ENCODE measurements at regions not wholly inside any gene's neighbourhood (a gene's known extent, or its start where the extent isn't known, plus 50 kb on each side); places are given as distances from the start of the nearest gene placed in this dataset.

DNA sequence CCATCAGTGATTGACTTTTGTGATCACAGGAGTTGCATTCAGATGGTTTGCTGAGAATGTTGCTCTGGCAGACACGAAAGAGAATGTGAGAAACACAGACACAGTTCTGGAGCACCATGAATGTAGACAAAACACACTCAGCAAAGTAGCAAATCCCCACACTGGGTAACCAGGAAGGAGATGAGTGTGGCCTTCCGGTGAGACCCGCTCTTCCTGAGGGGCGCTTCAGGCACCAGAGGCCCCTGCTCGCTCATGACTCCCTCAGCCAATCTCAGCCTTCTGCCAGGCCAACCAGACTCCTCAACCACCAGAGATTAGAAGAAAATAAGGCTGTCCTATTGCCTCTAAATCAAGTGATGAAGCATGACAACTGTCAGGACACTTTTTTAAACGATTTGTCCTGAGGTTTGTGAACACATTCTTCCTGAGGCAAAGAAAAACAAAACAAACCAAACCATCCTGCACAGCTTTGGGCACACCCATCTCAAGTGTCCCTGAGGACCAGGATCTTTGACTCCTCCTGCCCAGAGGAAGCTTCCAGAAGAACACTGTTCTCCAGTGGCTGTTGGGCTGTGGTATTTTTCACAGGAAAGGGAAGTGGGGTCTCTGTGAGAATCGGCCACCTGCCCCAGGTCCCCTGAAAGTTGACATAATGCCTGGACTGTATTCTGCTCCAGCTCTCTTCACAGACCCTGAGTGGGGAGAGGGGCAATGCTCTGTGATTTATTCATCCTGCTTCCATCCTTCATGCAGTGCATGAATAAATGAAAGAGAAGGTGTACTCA, 152.8 kb downstream of the BCL11A start:
- DNase-seq = no peak

DNA sequence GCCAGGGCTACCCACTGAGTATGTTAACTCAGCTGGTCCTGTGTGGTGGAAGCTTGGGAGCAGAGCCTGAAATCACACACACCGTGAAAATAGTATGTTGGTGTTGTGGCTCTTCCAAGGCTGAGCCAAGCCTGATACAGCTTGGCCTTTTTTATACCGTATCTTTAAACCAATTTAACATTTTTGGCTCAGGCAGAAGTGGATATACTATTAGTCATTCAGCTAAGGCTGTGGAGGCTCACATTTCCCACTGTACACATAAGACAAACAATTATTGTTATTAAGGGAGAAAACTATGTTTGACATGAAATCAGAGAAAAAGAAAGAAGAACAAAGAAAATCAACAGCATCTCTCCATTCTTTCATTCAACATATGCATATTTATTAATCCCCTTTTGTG, 159.0 kb downstream of the BCL11A start:
- no peak for DNase-seq

DNA sequence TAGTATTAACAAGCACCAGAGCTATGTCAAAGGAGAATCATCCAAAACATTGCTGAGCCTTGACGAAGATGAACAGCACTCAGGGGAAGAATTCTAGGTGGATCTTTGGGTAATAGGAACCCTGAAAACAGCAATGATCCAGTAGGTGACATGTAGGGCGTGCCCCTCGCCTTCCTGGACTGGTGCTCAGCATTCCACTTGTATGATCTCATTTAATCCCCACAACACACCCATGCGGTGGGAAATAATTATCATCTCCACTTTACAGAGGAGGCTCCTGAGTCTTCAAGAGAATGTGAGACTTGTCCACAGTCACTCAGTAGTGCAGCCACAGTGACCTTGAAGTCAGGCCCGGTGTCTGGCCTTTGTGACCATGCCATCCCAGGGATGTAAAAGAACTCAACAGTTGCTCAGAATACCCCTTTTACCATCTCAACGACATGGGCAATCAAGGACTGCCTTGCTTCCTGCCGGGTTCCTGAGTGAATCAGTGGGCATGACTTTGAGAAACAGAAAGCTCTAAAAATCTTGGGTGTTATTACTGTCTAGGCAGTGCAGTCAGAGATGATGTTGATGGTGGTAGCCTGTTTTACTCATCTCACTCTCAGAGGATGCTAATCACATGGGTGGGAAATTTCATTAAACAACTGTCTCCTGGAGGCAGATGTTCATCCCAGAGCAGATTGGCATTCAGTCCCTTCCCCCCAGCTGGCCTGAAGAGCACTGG, 161.6 kb downstream of the BCL11A start:
- no peak for DNase-seq

DNA sequence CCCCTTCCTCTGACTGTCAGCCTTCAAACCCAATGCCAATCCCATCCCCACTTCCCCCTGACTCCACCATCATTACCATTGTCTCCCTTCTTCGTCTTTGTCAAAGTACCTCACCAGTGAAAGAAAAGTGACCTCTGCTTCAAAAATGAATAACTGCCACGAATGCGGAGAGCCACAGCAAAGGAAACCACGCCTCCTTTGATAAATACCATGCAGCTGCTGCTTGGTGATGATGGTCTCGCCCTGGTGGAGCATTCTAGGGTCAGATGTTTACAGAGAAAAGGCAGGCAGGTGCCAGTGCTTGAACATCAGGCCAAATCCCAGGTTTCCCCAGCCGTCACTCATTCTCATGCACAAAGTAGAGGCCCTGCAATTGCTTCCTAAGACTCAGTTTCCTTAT, 162.2 kb downstream of the BCL11A start:
- no peak for DNase-seq

DNA sequence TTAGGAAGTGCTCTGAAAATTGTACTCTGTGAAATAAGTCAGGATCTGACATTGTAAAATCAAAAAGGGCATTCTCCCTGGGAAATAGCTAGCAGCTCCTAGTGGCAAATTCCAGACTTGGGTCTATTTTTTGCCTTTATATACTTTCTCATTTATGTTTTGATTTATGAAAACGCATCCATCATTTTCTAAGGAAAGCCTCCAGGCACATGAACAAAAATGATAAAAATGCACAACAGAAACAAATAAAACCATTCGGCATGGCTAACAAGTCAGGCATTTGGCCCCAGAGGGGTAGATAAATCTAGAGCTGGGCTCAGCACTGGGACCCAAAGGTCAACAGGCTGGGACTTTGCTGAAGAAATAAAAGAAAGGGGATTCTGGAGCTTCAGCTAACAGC, 167.0 kb downstream of the BCL11A start:
- no peak for DNase-seq

DNA sequence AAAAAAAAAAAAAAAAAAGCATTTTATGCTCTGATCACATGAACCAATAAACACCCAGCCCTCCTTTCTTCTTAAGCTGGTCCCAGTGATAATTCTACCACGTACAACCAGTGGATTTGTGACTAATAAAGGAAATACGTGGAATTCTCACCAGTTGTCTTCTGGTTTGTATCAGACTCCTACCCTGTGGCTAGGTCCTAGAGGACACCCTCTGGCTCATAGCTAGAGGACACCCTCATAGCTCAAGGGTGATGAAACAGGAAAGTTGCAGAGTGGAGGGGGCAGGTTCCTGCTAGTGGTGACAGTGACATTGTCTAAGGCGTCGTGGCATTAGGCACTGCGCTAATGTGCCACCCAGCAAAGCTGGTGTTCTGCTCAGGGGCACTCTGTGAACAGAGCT, 167.8 kb downstream of the BCL11A start:
- DNase-seq = no peak

DNA sequence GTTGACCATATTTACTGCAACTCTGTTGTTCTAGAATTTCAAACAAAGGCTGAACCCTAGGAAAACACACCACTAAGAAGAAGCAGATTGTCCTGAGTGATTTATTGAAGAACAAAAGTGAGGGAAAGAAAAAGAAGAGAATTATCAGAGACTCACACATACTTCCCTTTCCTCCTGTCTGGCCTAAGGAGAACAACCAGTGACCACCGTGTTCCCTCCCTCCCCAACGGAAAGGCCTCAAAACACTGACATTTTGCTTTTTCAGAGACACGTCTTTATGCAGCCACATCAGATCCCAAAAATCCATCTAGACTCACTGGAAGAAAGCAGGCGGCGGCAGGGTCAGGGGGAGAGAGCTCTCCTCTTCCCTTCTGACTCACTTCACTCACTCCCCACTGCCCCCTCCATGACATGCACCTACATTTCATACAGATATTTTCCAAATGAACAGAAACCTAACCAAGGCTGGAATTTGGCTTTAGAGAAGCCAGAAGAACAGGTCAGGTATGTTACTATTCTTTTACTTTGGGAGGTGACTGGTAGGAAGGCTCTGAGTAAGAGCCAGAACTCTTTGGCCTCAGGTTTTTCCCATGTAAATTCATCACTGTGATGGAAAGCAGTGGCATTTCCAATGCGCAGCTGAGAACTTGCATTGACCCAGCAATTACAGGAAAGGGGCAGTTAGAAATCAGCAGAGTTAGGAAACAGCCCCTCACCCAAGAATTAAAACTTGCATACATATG, 169.9 kb downstream of the BCL11A start:
- DNase-seq = no peak

DNA sequence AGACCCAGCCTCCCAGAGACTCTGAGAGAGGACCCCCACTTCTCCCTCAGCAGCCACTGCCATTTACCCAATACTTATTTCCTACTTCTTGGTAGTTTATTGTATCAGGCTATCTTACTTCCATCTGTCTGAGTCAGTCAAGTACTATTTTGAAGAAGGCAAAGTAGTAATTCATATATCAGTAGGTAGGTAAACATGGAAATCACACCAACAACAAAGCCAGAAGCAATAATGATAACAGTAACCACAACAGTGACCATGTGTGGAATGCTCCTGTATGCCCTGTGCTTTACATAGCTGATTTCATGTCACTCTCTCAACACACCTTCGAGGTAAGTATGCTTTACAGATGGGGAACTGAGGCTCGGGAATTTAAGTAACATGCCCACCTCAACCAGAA, 173.0 kb downstream of the BCL11A start:
- no peak for DNase-seq

DNA sequence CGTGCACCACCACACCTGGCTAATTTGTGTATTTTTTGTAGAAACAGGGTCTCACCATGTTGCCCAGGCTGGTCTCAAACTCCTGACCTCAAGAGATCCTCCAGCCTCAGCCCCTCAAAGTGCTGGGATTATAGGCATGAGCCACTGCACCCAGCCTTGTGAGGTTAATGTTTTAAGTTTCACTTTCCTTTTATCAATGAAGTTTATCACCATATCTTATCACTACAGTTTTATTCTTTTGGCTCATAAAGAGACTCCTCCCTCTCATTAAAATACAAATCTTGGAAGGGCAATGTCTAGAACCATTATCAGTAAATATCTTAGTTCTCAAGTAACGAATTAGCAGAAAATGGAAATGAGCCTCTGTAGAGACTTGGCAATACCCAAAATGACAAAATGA, 173.8 kb downstream of the BCL11A start:
- DNase-seq = no peak

DNA sequence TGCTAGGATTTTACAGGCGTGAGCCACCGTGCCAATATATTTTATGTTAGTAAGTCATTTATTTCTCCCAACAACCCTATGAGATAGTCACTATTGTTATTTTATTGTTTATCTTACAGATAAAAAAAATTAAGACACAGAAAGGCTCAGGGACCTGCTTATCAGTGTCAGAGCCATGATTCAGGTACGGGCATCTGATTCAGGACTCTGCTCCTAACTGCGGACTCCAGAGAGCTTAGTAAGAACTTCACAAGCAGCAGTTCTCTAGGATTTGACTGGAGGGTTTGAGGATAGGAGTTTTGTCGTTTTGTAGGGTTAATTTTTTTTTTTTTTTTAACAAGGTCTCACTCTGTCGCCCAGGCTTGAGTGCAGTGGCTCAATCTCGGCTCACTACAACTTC, 174.2 kb downstream of the BCL11A start:
- DNase-seq = no peak

DNA sequence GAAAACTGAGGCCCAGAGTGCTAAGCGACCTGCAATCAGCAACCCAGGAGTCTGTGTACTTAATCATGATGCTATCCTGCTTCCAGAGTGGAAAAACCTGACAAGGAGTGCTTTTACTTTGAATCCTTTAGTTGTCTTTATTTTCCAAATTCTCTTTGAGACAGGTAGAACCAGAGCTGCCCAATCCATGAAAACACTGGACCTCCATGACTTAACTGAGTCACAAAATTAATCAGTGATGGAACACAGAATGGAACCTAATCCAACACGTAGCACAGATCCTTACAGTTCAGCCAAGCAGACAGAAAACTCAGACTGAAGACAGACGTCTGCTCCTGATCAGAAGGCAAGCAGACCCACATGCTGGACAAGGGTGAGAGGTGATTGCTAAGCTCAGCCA, 175.6 kb downstream of the BCL11A start:
- no peak for DNase-seq

DNA sequence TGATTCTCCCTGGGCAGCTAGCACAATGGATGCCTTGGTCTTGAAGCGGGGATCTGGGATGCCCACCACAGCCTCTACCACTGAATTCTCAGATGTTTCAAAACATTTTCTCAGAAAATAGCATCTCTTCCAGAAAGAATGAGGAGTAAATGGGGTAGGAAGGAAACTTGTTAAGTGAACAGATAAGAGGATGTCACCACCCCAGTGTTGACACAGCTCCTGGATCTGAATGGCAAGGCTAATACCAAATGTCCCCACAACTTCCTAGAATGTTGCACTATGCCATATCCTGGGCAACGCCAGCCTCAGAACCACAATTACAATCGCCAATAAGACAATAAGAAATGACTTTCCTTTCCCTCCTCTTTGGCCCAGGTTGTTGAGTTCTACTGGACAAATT, 177.2 kb downstream of the BCL11A start:
- no peak for DNase-seq

DNA sequence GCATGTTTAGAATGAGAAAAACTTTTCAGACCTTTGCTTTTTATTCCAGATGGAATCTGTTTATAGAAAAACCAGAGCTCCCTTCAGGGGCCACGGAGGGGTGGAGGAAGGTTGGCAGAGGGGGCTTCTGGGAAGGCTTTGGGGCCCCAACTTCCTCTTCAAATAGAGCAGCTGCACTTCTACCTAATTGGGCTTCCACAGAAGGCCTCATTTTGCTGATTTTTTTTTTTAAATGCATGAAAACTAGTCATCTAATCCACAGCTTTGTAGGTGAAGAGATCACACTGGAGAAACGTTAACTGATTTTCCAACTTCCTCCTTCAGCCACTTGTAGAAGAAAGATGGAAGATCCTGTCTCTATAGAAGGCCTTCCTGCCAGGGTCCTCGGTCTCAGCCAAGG, 181.8 kb downstream of the BCL11A start:
- no peak for DNase-seq

DNA sequence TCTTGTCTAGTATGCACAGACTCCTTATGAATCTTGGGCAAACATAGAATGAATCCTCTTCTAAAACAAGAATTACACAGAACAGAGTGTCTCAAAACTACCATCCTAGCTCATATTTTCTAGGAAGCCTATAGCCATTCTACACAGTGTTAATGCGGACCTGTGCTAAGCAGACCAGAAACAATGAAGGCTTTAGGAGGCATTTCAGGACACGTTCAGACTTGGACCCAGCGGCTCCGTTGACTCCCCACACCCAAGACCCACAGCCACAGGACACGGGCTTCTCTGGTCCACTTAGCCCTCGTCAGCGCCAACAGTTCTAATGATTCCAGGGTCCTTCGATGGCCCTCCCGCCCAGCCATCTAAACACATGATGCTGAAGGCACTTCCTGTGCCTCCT, 182.2 kb downstream of the BCL11A start:
- DNase-seq = no peak

DNA sequence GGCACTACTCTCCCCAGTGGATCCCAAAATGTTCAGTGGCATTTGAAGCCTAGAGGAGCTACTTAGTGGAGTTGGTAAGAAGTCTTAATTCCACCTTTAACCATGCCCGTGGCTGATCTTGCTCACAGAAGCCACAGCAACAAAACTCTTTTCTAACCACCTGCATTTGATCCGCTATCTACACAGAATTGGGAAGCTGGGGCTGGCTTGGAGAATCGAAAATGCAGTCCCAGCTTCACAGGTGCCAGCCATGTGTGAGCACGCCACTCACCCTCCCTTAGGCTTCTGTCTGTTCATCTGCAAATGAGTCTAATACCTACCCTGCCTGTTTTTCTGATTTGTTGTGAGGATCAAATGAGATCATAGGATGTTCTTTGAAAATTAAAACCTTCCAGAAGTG, 182.6 kb downstream of the BCL11A start:
- no peak for DNase-seq

DNA sequence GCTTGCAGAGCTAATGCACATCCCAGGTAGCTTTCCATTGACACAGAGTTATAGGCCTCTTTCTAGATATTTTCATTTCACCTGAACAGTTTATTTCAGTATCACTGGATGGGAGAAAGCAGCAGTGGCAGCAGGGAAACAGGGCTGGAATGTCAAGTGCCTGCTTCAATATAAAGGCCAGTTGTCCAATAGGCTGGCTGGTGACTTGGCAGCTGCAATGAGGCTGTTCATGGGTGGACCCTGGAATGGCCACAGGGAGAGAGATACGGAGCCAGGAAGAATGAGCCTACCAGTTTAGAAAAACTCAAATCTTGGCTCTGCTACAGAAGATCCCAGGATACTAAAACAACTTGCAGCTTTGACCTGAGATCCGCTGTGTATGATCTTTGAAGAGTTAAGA, 185.0 kb downstream of the BCL11A start:
- DNase-seq = no peak

DNA sequence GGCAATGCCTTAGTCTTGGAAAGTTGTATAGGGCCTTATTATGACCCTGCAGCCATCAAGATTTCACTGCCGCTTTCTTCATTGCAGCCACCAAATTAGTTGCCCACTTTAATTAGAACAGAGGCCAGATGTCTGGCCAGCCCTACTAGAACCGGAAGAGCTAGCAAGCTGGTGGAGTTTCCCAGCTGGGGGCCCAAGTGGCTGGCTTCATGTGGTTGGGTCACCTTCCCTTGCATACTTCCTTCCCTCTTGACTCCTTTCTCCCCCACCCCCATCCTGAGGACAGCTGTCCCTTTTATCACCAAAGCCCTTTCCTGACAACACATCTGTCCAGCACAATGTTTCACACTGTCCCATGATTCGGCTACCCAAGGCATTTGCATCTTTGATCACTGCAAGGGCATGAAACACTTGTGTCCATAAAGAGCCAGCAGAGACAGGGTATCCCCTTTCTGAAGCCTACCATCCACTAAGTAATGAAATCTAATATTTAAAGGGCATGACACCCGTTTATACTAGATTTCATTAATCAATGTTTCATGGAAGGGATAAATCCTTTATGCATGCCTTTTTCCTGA, 187.2 kb downstream of the BCL11A start:
- DNase-seq = no peak

DNA sequence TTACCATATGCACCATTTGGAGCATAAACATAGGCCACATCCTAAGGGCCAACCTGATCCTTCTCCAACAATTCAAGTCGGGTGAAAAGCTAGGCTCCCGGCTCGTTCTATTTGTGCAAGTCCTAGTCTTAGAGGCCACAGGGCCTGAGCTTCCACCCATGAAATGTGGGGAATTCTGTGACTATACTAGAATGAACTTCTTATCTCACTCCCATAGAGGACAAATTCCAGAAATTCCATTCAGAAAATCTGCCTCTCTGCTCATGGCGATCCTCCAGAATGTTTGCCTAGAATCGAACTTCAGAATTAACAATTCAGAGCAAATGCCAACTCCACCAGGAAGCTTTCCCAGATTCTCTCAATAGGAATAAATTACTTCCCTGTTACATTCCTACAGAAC, 187.9 kb downstream of the BCL11A start:
- DNase-seq = no peak

DNA sequence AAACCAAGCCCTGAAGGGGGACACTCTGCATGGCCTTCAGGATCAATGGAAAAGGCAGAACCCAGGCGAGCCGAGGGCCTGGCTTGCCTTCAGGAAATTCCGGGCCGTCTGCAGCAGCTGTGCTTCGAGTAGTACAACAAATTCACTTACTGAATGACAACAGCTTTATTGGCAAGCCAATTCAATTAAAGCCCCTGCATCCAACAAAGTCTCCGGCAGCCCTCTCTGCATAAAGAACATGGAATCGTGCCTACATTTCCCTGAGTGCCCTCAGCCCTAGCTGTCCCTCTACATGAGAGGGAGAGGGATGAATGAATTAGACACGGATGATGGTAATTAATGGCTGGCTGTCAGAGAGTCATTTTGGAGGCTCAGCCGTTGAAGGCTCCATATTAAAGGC, 189.0 kb downstream of the BCL11A start:
- DNase-seq = no peak

DNA sequence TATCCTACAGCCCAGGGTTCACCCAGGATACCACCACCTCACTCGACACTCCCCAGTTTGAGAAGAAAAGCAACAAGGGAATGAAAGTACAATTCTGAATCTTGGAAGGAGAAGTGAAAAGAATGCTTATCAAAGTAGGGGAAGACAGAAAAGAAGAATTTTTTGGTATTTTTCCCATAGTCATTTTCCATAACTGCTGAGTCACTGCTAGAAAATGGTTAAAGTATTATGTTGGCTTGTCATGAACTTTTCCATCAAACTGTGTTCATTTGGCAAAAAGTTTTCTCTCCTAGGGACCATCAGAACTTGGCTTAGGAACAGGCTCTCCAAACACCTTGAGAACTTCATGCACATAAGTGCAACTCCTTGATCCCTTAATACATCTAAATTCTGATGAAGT, 192.0 kb downstream of the BCL11A start:
- DNase-seq = no peak

DNA sequence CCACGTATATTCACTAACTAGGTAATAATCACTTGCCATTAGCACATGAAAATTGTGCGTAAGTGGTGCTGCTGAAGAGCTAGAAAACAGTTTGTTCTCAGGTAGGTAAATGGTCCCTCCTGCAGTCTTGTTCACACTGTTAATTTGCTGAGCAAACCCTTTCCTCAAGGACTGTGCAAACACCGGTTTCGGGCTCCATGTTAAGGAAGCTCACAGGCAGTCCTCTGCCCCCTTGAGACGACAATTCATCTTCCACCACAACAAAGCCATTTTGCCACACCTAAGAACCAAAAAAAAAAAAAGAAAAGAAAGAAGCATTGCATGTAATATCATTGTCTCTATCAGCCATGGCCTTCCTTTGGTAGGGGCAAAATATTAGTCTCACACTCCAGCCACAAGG, 193.9 kb downstream of the BCL11A start:
- no peak for DNase-seq

DNA sequence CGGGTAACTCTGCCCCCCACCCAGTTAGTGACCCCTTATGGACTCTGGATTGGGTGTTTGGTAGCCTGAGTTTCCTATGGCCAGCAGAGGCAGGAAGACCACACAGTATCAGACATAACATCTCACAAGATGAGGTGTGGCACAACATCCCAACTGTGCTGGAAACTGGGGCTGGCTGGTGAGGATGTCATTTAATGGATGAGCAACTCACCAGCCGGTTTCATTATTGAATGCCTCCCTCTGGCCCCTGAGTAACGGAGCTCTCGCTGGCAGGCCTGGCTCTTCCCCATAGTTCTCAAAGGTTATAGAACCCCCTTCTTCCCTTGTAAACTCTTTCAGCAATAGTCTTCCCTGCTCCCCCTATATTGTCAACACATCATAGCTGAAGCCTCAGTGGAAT, 195.0 kb downstream of the BCL11A start:
- no peak for DNase-seq

DNA sequence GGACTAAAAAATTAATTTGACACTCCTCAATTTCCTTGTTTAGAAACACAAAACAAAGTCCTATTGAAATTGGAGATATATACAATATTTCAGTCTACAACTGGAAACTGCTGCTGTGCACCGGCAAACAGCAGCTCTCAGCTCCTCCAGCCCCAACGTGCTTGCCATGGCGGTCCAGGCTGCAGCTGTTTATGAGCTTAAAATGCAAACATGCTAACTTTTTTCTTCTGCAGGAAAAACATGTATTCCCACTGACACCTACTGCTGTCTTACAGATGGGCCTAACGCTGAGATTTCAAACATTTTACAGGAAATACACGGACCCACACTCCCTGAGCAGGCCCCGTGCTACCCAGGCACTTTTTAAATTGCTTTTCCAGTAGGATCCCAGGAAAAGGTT, 195.5 kb downstream of the BCL11A start:
- no peak for DNase-seq
